Natural killer cell (primary cell): ENCODE measurements at regions not wholly inside any gene's neighbourhood (a gene's known extent, or its start where the extent isn't known, plus 50 kb on each side); places are given as distances from the start of the nearest gene placed in this dataset.

ENCODE experiments used
- ATAC-seq, 3 donors: fragments of 150-1000 bp in 2 of 3; fragments of 200-7000 bp in 1 of 3; cut with Tn5 transposase; 1 replicate in 1 of 3; 2 replicates in 2 of 3; pipeline ENCODE4 v1.10.0; 2021; ENCODE audit warnings: mild to moderate bottlenecking in 2 of 3, moderate library complexity in 2 of 3
- DNase-seq, 2 donors: peaks; one replicate each; pipeline versions ENCODE4 v3.0.0 to v3.0.0-alpha.2; 2013 to 2021; ENCODE audit warnings: mixed read lengths in 1 of 2
- H3K27ac ChIP-seq: one replicate; pipeline ENCODE4 v1.5.1; 2013; ENCODE audit warnings: mild to moderate bottlenecking, low read length
- H3K27me3 ChIP-seq: one replicate; pipeline ENCODE4 v1.6.1; 2013; ENCODE audit warnings: low read length; ENCODE audit not compliant: control insufficient read depth, insufficient read depth
- H3K36me3 ChIP-seq: one replicate; pipeline ENCODE4 v1.6.1; 2013; ENCODE audit warnings: low read length; ENCODE audit not compliant: control insufficient read depth, insufficient read depth
- H3K4me1 ChIP-seq: one replicate; pipeline ENCODE4 v1.6.1; 2013; ENCODE audit warnings: low read length; ENCODE audit not compliant: control insufficient read depth, insufficient read depth
- H3K4me3 ChIP-seq: one replicate; pipeline ENCODE4 v1.5.1; 2013; ENCODE audit warnings: low read length
- H3K9me3 ChIP-seq: one replicate; pipeline ENCODE4 v1.6.1; 2013; ENCODE audit warnings: low read length; ENCODE audit not compliant: control insufficient read depth, insufficient read depth
- H3K27ac Mint-ChIP-seq, 2 donors: one replicate each; pipeline ENCODE4 v1.8.0; 2022; ENCODE audit warnings: mild to moderate bottlenecking in 2 of 2, mixed read lengths in 2 of 2, moderate library complexity in 1 of 2
- H3K27me3 Mint-ChIP-seq, 2 donors: one replicate each; pipeline ENCODE4 v1.8.0; 2022; ENCODE audit warnings: low read depth in 2 of 2, mixed read lengths in 2 of 2
- H3K36me3 Mint-ChIP-seq: one replicate; pipeline ENCODE4 v1.8.0; 2022; ENCODE audit warnings: mixed read lengths
- H3K4me1 Mint-ChIP-seq, 2 donors: one replicate each; pipeline ENCODE4 v1.8.0; 2022; ENCODE audit warnings: mixed read lengths in 2 of 2
- H3K4me3 Mint-ChIP-seq: one replicate; pipeline ENCODE4 v1.8.0; 2022; ENCODE audit warnings: mild to moderate bottlenecking, moderate library complexity, mixed read lengths
- H3K9me3 Mint-ChIP-seq, 2 donors: one replicate each; pipeline ENCODE4 v1.8.0; 2022; ENCODE audit warnings: mixed read lengths in 2 of 2
- WGBS: methylation state at CpG from one replicate; pipeline ENCODE4 v1.1.7; 2013; ENCODE audit warnings: missing lambda C conversion rate; ENCODE audit not compliant: insufficient coverage; 5-methylcytosine and 5-hydroxymethylcytosine counted together
- intact Hi-C: fragments of 100-400 bp; cut with micrococcal nuclease; formaldehyde crosslinking; loops from one replicate; pipeline ENCODE4 v1.14.2; 2022
- TF ChIP-seq, protein P1 (sequence below): fragments of 200-600 bp; IDR thresholded peaks from one replicate; pipeline ENCODE4 v1.8.0; 2022; ENCODE audit warnings: antibody characterized with exemption

DNA sequence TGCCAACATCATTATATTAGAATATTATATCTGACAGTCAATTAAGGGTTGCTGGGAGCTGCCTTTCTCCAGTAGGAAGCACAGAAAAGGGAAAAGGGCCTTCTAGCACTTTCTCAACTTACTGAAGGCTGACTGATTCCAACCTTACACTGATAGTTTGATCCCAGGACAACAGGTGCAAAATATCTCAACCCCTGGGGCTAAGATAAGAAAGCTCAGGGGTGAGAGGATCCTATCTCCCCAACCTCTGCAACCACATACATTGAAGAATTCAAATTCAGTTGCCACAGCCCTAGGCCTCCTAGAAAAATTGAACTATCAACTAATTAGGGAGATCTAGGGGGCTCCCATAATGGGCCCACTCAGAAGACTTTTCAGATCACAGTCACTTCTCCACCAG, 179.1 kb upstream of the GPRIN3 start:
- Histone ChIP-seq H3K27me3 (no peaks in the 10 kb centered on the region), H3K4me1 (peaks cover 3% of the 10 kb centered on the region), H3K27ac (no peak overlapping the region), H3K4me3 (no peak overlapping the region), H3K36me3 (no peaks in the 10 kb centered on the region), H3K9me3 (no peaks in the 10 kb centered on the region)
- intact Hi-C loops: loop anchor here (5.0 kb wide), 1 partner anchor 416 kb away; no protein-coding TSS in a partner anchor
- Mint-ChIP-seq H3K36me3 (no peaks in the 10 kb centered on the region), H3K4me3 (peak overlapping the region; percentile 90), H3K27ac (peak overlapping the region; percentile 9 to 66), H3K27me3 (no peaks in the 10 kb centered on the region), H3K4me1 (peaks cover 4 to 6% of the 10 kb centered on the region in 2 donors), H3K9me3 (peaks cover 0 to 2% of the 10 kb centered on the region in 2 donors)
- TF ChIP-seq, protein P1, sequence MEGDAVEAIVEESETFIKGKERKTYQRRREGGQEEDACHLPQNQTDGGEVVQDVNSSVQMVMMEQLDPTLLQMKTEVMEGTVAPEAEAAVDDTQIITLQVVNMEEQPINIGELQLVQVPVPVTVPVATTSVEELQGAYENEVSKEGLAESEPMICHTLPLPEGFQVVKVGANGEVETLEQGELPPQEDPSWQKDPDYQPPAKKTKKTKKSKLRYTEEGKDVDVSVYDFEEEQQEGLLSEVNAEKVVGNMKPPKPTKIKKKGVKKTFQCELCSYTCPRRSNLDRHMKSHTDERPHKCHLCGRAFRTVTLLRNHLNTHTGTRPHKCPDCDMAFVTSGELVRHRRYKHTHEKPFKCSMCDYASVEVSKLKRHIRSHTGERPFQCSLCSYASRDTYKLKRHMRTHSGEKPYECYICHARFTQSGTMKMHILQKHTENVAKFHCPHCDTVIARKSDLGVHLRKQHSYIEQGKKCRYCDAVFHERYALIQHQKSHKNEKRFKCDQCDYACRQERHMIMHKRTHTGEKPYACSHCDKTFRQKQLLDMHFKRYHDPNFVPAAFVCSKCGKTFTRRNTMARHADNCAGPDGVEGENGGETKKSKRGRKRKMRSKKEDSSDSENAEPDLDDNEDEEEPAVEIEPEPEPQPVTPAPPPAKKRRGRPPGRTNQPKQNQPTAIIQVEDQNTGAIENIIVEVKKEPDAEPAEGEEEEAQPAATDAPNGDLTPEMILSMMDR: no peak
- no peak for ATAC-seq
- DNase-seq: no peak

DNA sequence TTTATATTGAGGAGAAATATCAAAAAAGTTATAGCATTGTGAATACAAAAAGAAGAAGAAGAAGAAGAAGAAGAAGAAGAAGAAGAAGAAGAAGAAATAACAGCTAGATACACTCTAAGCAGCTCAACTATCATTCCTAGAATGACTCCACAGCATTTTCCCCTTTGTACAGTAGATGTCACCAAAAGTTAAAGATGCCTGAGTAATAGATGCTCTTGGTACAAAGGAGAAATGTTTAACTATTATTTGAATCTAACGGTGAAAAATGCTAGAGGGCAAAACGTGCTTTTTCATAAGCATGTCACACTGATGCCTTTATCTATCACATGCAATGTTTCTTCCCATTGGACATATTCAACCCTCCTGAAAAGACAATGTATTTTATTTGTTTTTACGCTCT, 178.4 kb upstream of the GPRIN3 start:
- no peaks in the 10 kb centered on the region for H3K27me3 Mint-ChIP-seq
- no peak overlapping the region for H3K27ac ChIP-seq
- H3K27ac Mint-ChIP-seq: peak overlapping the region in 1 of 2 donors; percentile 9
- H3K9me3 ChIP-seq: no peaks in the 10 kb centered on the region
- no peaks in the 10 kb centered on the region for H3K27me3 ChIP-seq
- DNase-seq (no peak), ATAC-seq (peak in 1 of 3 donors; percentile 56)
- H3K4me1 ChIP-seq: peaks cover 3% of the 10 kb centered on the region
- TF ChIP-seq, protein P1: peak; percentile 18
- intact Hi-C loops: loop anchor here (5.0 kb wide), 1 partner anchor 416 kb away; no protein-coding TSS in a partner anchor
- no peak overlapping the region for H3K4me3 ChIP-seq
- H3K36me3 ChIP-seq: no peaks in the 10 kb centered on the region
- peak overlapping the region; percentile 22 for H3K4me3 Mint-ChIP-seq
- no peaks in the 10 kb centered on the region for H3K36me3 Mint-ChIP-seq
- peaks cover 4 to 6% of the 10 kb centered on the region in 2 donors for H3K4me1 Mint-ChIP-seq
- WGBS: 33% methylated on average over 2 of the region's 3 CpGs
- peaks cover 0 to 2% of the 10 kb centered on the region in 2 donors for H3K9me3 Mint-ChIP-seq

DNA sequence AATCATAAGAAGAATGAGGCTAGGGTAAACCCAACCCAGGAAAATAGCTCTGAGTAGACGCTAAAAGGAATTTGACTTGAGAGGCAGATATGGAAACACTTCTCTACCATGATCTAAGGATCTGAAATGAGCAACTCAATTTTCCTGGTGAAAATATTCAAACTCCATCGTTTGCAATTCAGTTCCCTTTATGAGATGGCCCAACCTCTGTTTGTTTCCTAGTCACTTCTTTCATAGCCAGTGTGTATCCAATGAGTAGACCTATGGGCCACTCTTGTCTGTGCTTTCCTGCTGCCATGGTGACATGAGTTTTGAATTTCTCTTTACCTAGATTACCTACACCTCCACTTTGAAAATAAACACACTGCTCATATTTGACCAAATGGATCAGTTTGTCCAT, 176.2 kb upstream of the GPRIN3 start:
- TF ChIP-seq, protein P1: no peak
- H3K36me3 ChIP-seq: no peaks in the 10 kb centered on the region
- no peak overlapping the region for H3K4me3 Mint-ChIP-seq
- no peaks in the 10 kb centered on the region for H3K27me3 Mint-ChIP-seq
- H3K36me3 Mint-ChIP-seq: no peaks in the 10 kb centered on the region
- intact Hi-C loops: no loop called here
- ATAC-seq (no peak), DNase-seq (no peak)
- no peaks in the 10 kb centered on the region for H3K9me3 Mint-ChIP-seq
- H3K27ac ChIP-seq: no peak overlapping the region
- no peaks in the 10 kb centered on the region for H3K4me1 Mint-ChIP-seq
- 82% methylated on average over 2 of the region's 2 CpGs for WGBS
- H3K27me3 ChIP-seq: no peaks in the 10 kb centered on the region
- H3K4me1 ChIP-seq: no peaks in the 10 kb centered on the region
- H3K9me3 ChIP-seq: no peaks in the 10 kb centered on the region
- H3K27ac Mint-ChIP-seq: no peak overlapping the region
- no peak overlapping the region for H3K4me3 ChIP-seq

DNA sequence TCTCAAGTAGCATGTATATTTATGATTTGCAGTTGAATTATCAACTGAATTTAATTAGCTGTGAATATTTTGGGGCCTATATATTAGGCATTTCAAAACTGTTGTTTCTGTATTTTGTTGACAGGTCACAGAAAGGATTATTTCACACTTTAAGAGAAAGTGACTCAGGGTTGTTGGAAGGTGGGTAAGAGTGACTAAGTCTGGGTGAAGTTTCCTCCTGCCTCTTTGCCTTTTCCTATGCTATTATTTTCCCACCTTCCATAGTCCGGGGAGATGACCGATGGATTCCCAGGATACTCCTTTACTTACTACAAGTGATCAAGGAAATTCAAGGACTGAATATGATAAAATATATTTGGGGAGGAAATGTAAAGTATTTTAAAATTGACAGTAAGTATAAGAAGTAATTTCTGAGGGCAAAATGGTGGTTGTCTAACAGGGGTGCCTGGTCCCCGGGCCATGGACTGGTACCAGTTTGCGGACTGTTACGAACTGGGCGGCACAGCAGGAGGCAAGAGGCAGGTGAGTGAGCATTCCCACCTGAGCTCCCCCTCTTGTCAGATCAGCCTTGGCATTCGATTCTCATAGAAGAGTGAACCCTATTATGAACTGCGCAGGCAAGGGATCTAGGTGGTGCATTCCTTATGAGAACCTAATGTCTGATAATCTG, 175.5 kb upstream of the GPRIN3 start:
- H3K27me3 ChIP-seq: no peaks in the 10 kb centered on the region
- intact Hi-C loops: no loop called here
- Mint-ChIP-seq H3K36me3 (no peaks in the 10 kb centered on the region), H3K27me3 (peaks cover 0 to 3% of the 10 kb centered on the region in 2 donors), H3K4me3 (no peak overlapping the region), H3K27ac (no peak overlapping the region), H3K4me1 (no peaks in the 10 kb centered on the region), H3K9me3 (no peaks in the 10 kb centered on the region)
- H3K27ac ChIP-seq: no peak overlapping the region
- H3K4me3 ChIP-seq: no peak overlapping the region
- no peaks in the 10 kb centered on the region for H3K9me3 ChIP-seq
- 96% methylated on average over 6 of the region's 8 CpGs for WGBS
- no peaks in the 10 kb centered on the region for H3K36me3 ChIP-seq
- no peaks in the 10 kb centered on the region for H3K4me1 ChIP-seq
- ATAC-seq (no peak), DNase-seq (no peak)
- TF ChIP-seq, protein P1: no peak
